ENCODE measurements at regions not wholly inside any gene's neighbourhood (a gene's known extent, or its start where the extent isn't known, plus 50 kb on each side); places are given as distances from the start of the nearest gene placed in this dataset.

DNA sequence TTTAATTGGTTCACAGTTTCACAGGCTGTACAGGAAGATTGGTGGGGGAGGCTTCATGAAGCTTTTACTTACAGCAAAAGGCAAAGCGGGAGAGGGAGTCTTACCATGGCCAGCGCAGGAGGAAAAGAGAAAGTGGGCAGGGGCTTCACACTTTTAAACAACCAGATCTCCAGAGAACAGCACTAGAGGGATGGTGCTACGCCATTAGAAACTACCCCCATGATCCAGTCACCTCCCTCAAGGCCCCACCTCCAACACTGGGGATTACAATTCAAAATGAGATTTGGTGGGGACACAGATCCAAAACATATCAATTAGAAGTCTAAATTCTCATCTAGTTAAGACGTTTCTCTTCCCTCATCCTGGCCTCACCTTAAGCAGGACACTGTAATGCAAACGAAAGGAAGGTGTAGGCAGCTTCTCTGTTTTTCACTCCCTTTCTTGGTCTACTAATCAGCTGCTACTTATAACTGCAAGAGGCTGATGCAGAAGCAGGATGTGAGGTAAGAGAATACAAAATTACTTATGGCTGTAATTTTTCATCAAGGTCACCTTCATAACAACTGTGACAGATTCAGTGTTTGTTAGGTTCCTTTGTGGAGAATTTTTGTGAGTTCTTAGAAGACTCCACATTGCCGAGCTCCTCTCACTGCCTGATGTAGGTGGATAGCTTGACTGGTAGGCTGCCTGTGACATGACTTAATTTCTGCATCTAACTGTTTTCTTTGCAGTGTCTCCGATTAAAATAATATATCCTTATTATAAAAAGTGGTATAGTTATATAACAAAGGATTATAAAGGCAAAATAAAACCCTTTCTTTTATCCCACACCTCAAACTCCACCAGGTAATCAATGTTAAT is 255.1 kb downstream of the IL15 start:
- no peak overlapping the region for H2BK120ac ChIP-seq (ENCODE audit: low read depth, low read length)
- no peaks in the 10 kb centered on the region for H3K79me1 ChIP-seq (ENCODE audit: low read depth in 1 of 2, low read length in 2 of 2)
- H3K27ac ChIP-seq (ENCODE audit: insufficient read depth, low read length): no peak overlapping the region
- no peak overlapping the region for H3K4me2 ChIP-seq (ENCODE audit: low read depth, low read length)
- H3K4ac ChIP-seq (ENCODE audit: low read depth, low read length): no peak overlapping the region
- TF ChIP-seq FOS (IDR thresholded peaks at IDR 0.05; ENCODE audit: low read depth, low read length) (no peak), RCOR1 (IDR thresholded peaks at IDR 0.05; ENCODE audit: insufficient replicate concordance, low read length) (no peak), CEBPB (IDR thresholded peaks at IDR 0.05; ENCODE audit: low read depth, low read length) (no peak), SMC3 (IDR thresholded peaks at IDR 0.05; ENCODE audit: low read depth, low read length) (no peak)
- H4K91ac ChIP-seq (ENCODE audit: insufficient read depth, low read depth, low read length): no peak overlapping the region
- no peaks in the 10 kb centered on the region for H4K20me1 ChIP-seq (ENCODE audit: insufficient read depth, low read length)
- POLR2A ChIA-PET (ENCODE audit: unreplicated experiment): no interaction called here
- H3K27me3 ChIP-seq (ENCODE audit: control insufficient read depth, insufficient read depth, low read length): no peaks in the 10 kb centered on the region
- DNase-seq (no peak), ATAC-seq (ENCODE audit: low read depth) (no peak)
- no peak overlapping the region for H4K5ac ChIP-seq (ENCODE audit: low read depth, low read length)
- no peak overlapping the region for H2AK5ac ChIP-seq (ENCODE audit: low read depth, low read length)
- no peak overlapping the region for H3K9ac ChIP-seq (ENCODE audit: low read depth, low read length)
- H2AK9ac ChIP-seq (replicated peaks; ENCODE audit: low read depth, low read length, poor library complexity): no peak overlapping the region
- no peak overlapping the region for H2BK5ac ChIP-seq (ENCODE audit: low read depth, low read length, poor library complexity, severe bottlenecking)
- no peak overlapping the region for H3K18ac ChIP-seq (ENCODE audit: low read depth, low read length)
- no peak overlapping the region for H2BK20ac ChIP-seq (ENCODE audit: low read depth, low read length)
- no peak overlapping the region for H2BK15ac ChIP-seq (ENCODE audit: low read depth, low read length)
- CTCF ChIA-PET: no interaction called here
- no peaks in the 10 kb centered on the region for H3K9me3 ChIP-seq (ENCODE audit: control insufficient read depth, insufficient read depth, low read length)
- dilution Hi-C loops (cut with HindIII; ENCODE audit: low sequenced_read_pairs, unreplicated experiment) (no loop called here), in situ Hi-C loops (cut with MboI; ENCODE audit: low sequenced_read_pairs) (no loop called here), intact Hi-C loops (cut with micrococcal nuclease) (no loop called here)
- H3K23ac ChIP-seq (ENCODE audit: low read depth, low read length): no peak overlapping the region
- no peak overlapping the region for H4K8ac ChIP-seq (ENCODE audit: low read depth in 2 of 2, low read length in 2 of 2)
- H3K36me3 ChIP-seq (ENCODE audit: control insufficient read depth, insufficient read depth, low read length): no peaks in the 10 kb centered on the region
- BruUV-seq (replicated peaks): no TSS peak
- H3K4me3 ChIP-seq (ENCODE audit: insufficient read depth, low read depth, low read length): no peak overlapping the region
- no peaks in the 10 kb centered on the region for H3K9me1 ChIP-seq (ENCODE audit: insufficient read depth, low read length)
- no peak overlapping the region for H3K56ac ChIP-seq (ENCODE audit: extremely low read depth, insufficient read depth, low read length)
- no peaks in the 10 kb centered on the region for H3K4me1 ChIP-seq (ENCODE audit: control insufficient read depth, insufficient read depth, low read length)
- no CpG with 5 or more reads among the region's 7 CpGs for WGBS, 2 experiments (ENCODE audit: extremely low coverage in 2 of 2, insufficient read length in 1 of 2)
- no peak overlapping the region for H2AFZ ChIP-seq (replicated peaks; ENCODE audit: low read length, poor library complexity)
- no peak overlapping the region for H3K14ac ChIP-seq (replicated peaks; ENCODE audit: low read depth, low read length)

Data from IMR-90 (cell line).